ENCODE measurements at regions not wholly inside any gene's neighbourhood (a gene's known extent, or its start where the extent isn't known, plus 50 kb on each side); places are given as distances from the start of the nearest gene placed in this dataset.

DNA sequence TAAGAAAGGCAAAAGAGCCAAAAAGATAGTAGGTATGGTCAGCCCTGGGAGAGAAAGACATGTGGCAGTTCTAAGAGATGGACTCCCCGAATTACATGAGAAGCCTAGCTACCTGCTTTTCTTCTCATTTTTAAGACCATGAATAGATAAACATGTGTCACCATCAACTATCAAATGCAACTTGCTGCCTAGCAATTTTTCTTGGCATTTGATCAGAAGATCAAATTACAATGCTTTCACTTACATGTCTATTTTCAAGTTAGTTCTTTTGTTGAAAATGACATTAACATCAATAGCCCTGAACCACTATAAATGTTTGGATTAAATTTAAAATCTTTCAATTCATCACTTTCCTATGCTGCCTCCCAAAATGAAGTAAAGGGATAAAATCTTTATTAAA, 212.3 kb downstream of the HHIPL2 start:
- H3K27me3 ChIP-seq: no peaks in the 10 kb centered on the region

DNA sequence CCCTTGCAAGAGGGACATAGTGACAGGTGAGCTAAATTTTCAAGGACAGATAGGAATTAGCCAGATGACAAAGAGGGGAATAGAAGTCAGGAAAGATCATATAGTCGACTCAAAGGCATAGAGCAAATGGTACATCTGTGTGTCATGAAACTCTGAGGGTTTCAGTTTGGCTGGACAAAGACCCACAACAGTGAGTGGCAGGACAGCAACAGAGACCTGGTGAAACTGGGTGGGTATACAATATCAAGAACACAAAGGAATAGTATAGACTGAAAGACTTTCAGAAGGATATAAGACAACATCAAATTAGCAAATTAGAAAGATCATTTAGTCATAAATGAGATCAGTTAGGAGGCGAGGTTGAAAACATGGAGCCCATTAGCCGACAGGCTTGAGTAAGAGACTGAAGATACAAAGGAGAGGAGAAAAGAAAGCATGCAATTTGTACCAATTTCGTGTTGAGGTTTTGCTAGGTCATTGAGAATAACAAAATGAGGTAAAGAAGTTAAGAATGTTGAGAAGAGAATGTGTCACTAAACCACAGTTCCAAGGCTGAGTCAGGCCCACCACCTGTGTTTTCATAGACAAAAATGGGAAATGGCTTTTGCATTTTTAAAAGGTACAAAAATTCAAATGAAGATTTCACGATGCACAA, 213.8 kb downstream of the HHIPL2 start:
- Histone ChIP-seq H3K4me1 (no peaks in the 10 kb centered on the region), H3K9me3 (no peaks in the 10 kb centered on the region), H3K27ac (no peak overlapping the region), H3K4me3 (no peak overlapping the region), H3K27me3 (no peaks in the 10 kb centered on the region), H3K36me3 (no peaks in the 10 kb centered on the region)
- TF ChIP-seq, protein P1, sequence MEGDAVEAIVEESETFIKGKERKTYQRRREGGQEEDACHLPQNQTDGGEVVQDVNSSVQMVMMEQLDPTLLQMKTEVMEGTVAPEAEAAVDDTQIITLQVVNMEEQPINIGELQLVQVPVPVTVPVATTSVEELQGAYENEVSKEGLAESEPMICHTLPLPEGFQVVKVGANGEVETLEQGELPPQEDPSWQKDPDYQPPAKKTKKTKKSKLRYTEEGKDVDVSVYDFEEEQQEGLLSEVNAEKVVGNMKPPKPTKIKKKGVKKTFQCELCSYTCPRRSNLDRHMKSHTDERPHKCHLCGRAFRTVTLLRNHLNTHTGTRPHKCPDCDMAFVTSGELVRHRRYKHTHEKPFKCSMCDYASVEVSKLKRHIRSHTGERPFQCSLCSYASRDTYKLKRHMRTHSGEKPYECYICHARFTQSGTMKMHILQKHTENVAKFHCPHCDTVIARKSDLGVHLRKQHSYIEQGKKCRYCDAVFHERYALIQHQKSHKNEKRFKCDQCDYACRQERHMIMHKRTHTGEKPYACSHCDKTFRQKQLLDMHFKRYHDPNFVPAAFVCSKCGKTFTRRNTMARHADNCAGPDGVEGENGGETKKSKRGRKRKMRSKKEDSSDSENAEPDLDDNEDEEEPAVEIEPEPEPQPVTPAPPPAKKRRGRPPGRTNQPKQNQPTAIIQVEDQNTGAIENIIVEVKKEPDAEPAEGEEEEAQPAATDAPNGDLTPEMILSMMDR (IDR thresholded peaks at IDR 0.05): no peak
- TF ChIP-seq POLR2AphosphoS5 (IDR thresholded peaks at IDR 0.05): no peak
- TF ChIP-seq POLR2A (IDR thresholded peaks at IDR 0.05): no peak
- TF ChIP-seq EP300 (IDR thresholded peaks at IDR 0.05): no peak
- no peak for DNase-seq
- intact Hi-C loops (cut with DNase I): no loop called here
- WGBS, 2 donors: 72 to 82% methylated on average over 5 of the region's 5 CpGs

More for the DNA sequence above, 212.3 kb downstream of the HHIPL2 start:
- Histone ChIP-seq H3K4me1 (no peaks in the 10 kb centered on the region), H3K36me3 (no peaks in the 10 kb centered on the region), H3K9me3 (no peaks in the 10 kb centered on the region), H3K27ac (no peak overlapping the region), H3K4me3 (no peak overlapping the region)
- TF ChIP-seq EP300 (IDR thresholded peaks at IDR 0.05) (no peak), POLR2AphosphoS5 (IDR thresholded peaks at IDR 0.05) (no peak), POLR2A (IDR thresholded peaks at IDR 0.05) (no peak)
- TF ChIP-seq, protein P1 (IDR thresholded peaks at IDR 0.05): no peak
- DNase-seq: no peak
- 80 to 82% methylated on average over 1 of the region's 1 CpG for WGBS, 2 donors
- intact Hi-C loops (cut with DNase I): no loop called here

DNA sequence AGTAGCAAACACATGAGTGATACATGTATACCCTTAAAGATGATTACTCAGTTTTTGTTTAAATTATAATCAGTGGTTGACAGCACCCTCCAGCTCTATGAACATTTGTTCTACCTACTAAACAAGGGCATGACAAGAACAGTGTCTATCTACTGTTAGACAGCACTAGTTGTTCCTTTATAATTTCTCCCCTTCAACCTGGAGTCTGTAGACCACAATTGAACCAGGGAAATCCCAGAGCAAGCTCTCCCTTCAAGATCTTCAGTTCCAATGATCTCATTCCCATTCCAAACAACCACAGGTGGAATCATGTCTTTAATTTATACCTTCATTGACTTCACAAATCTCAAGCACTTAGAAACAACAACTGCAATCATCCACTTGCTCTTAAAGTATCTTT, 216.1 kb downstream of the HHIPL2 start:
- Histone ChIP-seq H3K9me3 (no peaks in the 10 kb centered on the region), H3K27me3 (no peaks in the 10 kb centered on the region), H3K27ac (no peak overlapping the region), H3K4me3 (no peak overlapping the region), H3K4me1 (no peaks in the 10 kb centered on the region), H3K36me3 (no peaks in the 10 kb centered on the region)
- DNase-seq: no peak
- TF ChIP-seq POLR2A (IDR thresholded peaks at IDR 0.05) (no peak), EP300 (IDR thresholded peaks at IDR 0.05) (no peak), POLR2AphosphoS5 (IDR thresholded peaks at IDR 0.05) (no peak)
- TF ChIP-seq, protein P1 (IDR thresholded peaks at IDR 0.05): no peak
- intact Hi-C loops (cut with DNase I): no loop called here

DNA sequence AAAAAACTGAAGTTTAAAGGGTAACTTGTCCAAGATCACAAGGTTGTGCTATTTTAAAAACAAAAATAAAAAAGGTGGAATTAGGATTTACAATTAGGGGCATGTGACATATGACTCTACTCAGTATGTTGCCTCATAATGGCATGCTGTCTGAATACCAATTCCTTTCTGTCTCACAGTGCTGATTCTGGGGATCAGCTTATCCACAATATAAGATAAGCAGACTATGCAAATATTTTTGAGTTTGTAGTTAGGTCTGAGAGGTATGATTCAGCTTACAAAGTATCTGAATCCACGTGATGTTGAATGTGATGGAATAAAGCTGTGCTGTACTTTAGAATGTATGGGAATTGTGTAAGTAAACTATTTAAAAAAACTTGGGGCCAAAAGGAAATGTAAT, 216.6 kb downstream of the HHIPL2 start:
- no peak for DNase-seq
- WGBS, 2 donors: 57 to 77% methylated on average over 1 of the region's 1 CpG
- H3K36me3 ChIP-seq: no peaks in the 10 kb centered on the region
- no peaks in the 10 kb centered on the region for H3K27me3 ChIP-seq
- intact Hi-C loops (cut with DNase I): no loop called here
- no peaks in the 10 kb centered on the region for H3K9me3 ChIP-seq
- no peaks in the 10 kb centered on the region for H3K4me1 ChIP-seq
- TF ChIP-seq POLR2A (IDR thresholded peaks at IDR 0.05) (no peak), POLR2AphosphoS5 (IDR thresholded peaks at IDR 0.05) (no peak), EP300 (IDR thresholded peaks at IDR 0.05) (no peak)
- TF ChIP-seq, protein P1 (IDR thresholded peaks at IDR 0.05): no peak
- no peak overlapping the region for H3K4me3 ChIP-seq
- H3K27ac ChIP-seq: no peak overlapping the region

DNA sequence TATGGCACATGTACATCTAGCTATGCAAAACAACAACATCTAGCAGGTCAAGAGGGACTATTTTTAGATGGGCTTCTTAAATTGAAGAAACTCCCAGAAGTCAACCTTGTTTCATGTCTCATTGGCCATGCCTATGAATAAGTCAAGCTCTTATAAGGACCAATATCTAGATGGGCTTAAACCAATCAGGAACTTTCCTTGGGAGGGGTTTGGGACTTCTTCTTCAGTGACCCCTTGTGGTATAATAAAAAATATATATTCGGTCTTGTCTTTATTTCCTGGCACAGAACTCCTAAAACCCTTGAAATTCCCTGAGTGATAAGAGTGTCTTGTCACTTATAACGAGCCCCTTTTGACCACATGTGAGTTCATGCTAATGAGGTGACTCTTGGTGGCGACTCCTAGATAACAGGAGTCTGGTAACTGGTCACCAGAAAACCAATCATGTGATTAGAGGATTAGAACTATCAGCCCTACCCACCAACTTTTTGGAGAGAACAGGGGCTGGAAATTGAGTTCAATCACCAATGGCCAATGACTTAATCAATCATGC, 218.3 kb downstream of the HHIPL2 start:
- no peaks in the 10 kb centered on the region for H3K4me1 ChIP-seq
- no peak overlapping the region for H3K4me3 ChIP-seq
- WGBS, 2 donors: 75 to 84% methylated on average over 3 of the region's 3 CpGs
- TF ChIP-seq POLR2A (IDR thresholded peaks at IDR 0.05) (no peak), POLR2AphosphoS5 (IDR thresholded peaks at IDR 0.05) (no peak), EP300 (IDR thresholded peaks at IDR 0.05) (no peak)
- TF ChIP-seq, protein P1 (IDR thresholded peaks at IDR 0.05): no peak
- H3K27me3 ChIP-seq: no peaks in the 10 kb centered on the region
- intact Hi-C loops (cut with DNase I): no loop called here
- no peaks in the 10 kb centered on the region for H3K9me3 ChIP-seq
- no peak overlapping the region for H3K27ac ChIP-seq
- DNase-seq: no peak
- no peaks in the 10 kb centered on the region for H3K36me3 ChIP-seq

All from sigmoid colon (tissue), 6 donors.